Fibroblast of lung (primary cell): ENCODE measurements at regions not wholly inside any gene's neighbourhood (a gene's known extent, or its start where the extent isn't known, plus 50 kb on each side); places are given as distances from the start of the nearest gene placed in this dataset.

Source experiments
- CTCF ChIP-seq, 2 donors: IDR thresholded peaks in 1 of 2; conservative IDR thresholded peaks in 1 of 2; 1 replicate in 1 of 2; 2 replicates in 1 of 2; pipeline ENCODE4 v1.5.1; 2011 to 2012; ENCODE audit warnings: low read length in 2 of 2, control low read depth in 1 of 2, inconsistent platforms in 1 of 2, low read depth in 1 of 2, mild to moderate bottlenecking in 1 of 2
- EZH2 ChIP-seq: IDR thresholded peaks from 2 replicates; pipeline ENCODE4 v1.5.1; 2012; ENCODE audit warnings: low read length, control low read depth, mild to moderate bottlenecking; ENCODE audit errors: missing control alignments

GRCh38 chr4:83793481-83793880 lies 257.6 kb downstream of the GPAT3 start:
- TF ChIP-seq CTCF (conservative IDR thresholded peaks at IDR 0.05 in 1 of 2, IDR thresholded peaks at IDR 0.05 in 1 of 2; ENCODE audit: low read depth in 1 of 2, low read length in 2 of 2) (no peak), EZH2 (no peak)
